Neural progenitor cell (in vitro differentiated cells): ENCODE measurements at regions not wholly inside any gene's neighbourhood (a gene's known extent, or its start where the extent isn't known, plus 50 kb on each side); places are given as distances from the start of the nearest gene placed in this dataset.

ENCODE experiments used
- DNase-seq: peaks from one replicate; pipeline ENCODE4 v3.0.0-alpha.2; 2016; ENCODE audit warnings: low spot score
- H2AFZ ChIP-seq: fragments of 200-600 bp; sonication (generic); replicated peaks from 2 replicates; pipeline ENCODE4 v1.6.1; 2016; ENCODE audit warnings: antibody characterized with exemption
- H3F3A ChIP-seq: fragments of 200-600 bp; sonication (generic); 2 replicates; pipeline ENCODE4 v1.6.1; 2016; ENCODE audit warnings: antibody characterized with exemption, low read depth
- H3K27ac ChIP-seq: fragments of 200-600 bp; sonication (generic); 2 replicates; pipeline ENCODE4 v1.5.1; 2016; ENCODE audit warnings: mild to moderate bottlenecking
- H3K27me3 ChIP-seq: fragments of 200-600 bp; sonication (generic); 2 replicates; pipeline ENCODE4 v1.6.1; 2016; ENCODE audit warnings: mild to moderate bottlenecking, moderate library complexity
- H3K36me3 ChIP-seq: fragments of 200-600 bp; sonication (generic); 2 replicates; pipeline ENCODE4 v1.5.1; 2016
- H3K4me1 ChIP-seq: fragments of 200-600 bp; sonication (generic); 2 replicates; pipeline ENCODE4 v1.6.1; 2016; ENCODE audit warnings: mixed run types
- H3K4me2 ChIP-seq: fragments of 200-600 bp; sonication (generic); 2 replicates; pipeline ENCODE4 v1.6.1; 2016
- H3K4me3 ChIP-seq: fragments of 200-600 bp; sonication (generic); 2 replicates; pipeline ENCODE4 v1.5.1; 2016
- H3K79me2 ChIP-seq: fragments of 200-600 bp; sonication (generic); 2 replicates; pipeline ENCODE4 v1.6.1; 2016; ENCODE audit warnings: low read depth
- H3K9ac ChIP-seq: fragments of 200-600 bp; sonication (generic); 2 replicates; pipeline ENCODE4 v1.6.1; 2016
- H3K9me3 ChIP-seq: fragments of 200-600 bp; sonication (generic); 2 replicates; pipeline ENCODE4 v1.5.1; 2016; ENCODE audit warnings: low read depth
- H4K20me1 ChIP-seq: fragments of 200-600 bp; sonication (generic); 2 replicates; pipeline ENCODE4 v1.6.1; 2016; ENCODE audit warnings: low read depth
- H3K27ac Mint-ChIP-seq: 3 replicates; pipeline ENCODE4 v1.8.0; 2021; ENCODE audit warnings: mixed read lengths
- H3K27me3 Mint-ChIP-seq: 2 replicates; pipeline ENCODE4 v1.8.0; 2022; ENCODE audit warnings: low read depth, mild to moderate bottlenecking, inconsistent platforms, moderate library complexity, mixed read lengths; ENCODE audit not compliant: insufficient read depth
- H3K36me3 Mint-ChIP-seq: 3 replicates; pipeline ENCODE4 v1.8.0; 2021; ENCODE audit warnings: mixed read lengths
- H3K4me1 Mint-ChIP-seq: 3 replicates; pipeline ENCODE4 v1.8.0; 2021; ENCODE audit warnings: mixed read lengths
- H3K4me3 Mint-ChIP-seq: 3 replicates; pipeline ENCODE4 v1.8.0; 2021; ENCODE audit warnings: mild to moderate bottlenecking, moderate library complexity, mixed read lengths
- H3K9me3 Mint-ChIP-seq: 3 replicates; pipeline ENCODE4 v1.8.0; 2020; ENCODE audit warnings: mixed read lengths
- CTCF ChIP-seq: fragments of 200-600 bp; sonication (generic); IDR thresholded peaks from 2 replicates; pipeline ENCODE4 v1.5.1; 2017; ENCODE audit warnings: antibody characterized with exemption, mild to moderate bottlenecking
- EZH2 ChIP-seq: fragments of 200-600 bp; sonication (generic); IDR thresholded peaks from 2 replicates; pipeline ENCODE4 v1.6.1; 2017; ENCODE audit warnings: antibody characterized with exemption, mild to moderate bottlenecking, moderate library complexity
- EZH2phosphoT487 ChIP-seq: fragments of 200-600 bp; sonication (generic); IDR thresholded peaks from 2 replicates; pipeline ENCODE4 v1.6.1; 2017; ENCODE audit warnings: antibody characterized with exemption

DNA sequence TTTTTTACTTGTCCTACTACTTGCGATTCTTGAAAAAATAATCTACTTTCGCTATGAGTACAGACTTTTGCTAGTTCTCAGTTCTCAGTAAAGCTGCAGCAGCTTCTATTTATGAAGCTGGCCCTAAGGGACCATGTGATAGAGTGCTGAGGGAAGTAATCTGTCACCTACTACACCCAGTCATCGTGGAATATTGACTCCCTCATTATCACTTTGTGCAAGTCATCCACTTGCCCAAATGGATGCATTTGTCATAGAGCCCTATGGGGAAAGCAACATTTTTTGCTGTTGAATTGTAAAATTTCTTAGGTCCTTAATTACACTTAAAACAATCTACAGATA, 1919.8 kb downstream of the SUCLG1 start:
- Mint-ChIP-seq H3K4me3 (no peak overlapping the region), H3K27me3 (no peaks in the 10 kb centered on the region), H3K4me1 (no peaks in the 10 kb centered on the region), H3K36me3 (no peaks in the 10 kb centered on the region), H3K27ac (no peak overlapping the region), H3K9me3 (no peaks in the 10 kb centered on the region)
- H3K4me3 ChIP-seq, result no peak overlapping the region
- no peak overlapping the region for H2AFZ ChIP-seq
- no peak for DNase-seq
- H3K79me2 ChIP-seq, result no peaks in the 10 kb centered on the region
- no peaks in the 10 kb centered on the region for H3K4me1 ChIP-seq
- H3K9ac ChIP-seq, result no peak overlapping the region
- no peaks in the 10 kb centered on the region for H4K20me1 ChIP-seq
- no peaks in the 10 kb centered on the region for H3K36me3 ChIP-seq
- H3K27ac ChIP-seq, result no peak overlapping the region
- H3K27me3 ChIP-seq, result no peaks in the 10 kb centered on the region
- H3K4me2 ChIP-seq, result no peak overlapping the region
- H3K9me3 ChIP-seq, result no peaks in the 10 kb centered on the region
- no peak for TF ChIP-seq EZH2phosphoT487
- H3F3A ChIP-seq, result no peaks in the 10 kb centered on the region

- no peaks in the 10 kb centered on the region for H3K27me3 Mint-ChIP-seq
- H3F3A ChIP-seq, result no peaks in the 10 kb centered on the region
- H3K4me3 ChIP-seq, result no peak overlapping the region
- H3K36me3 Mint-ChIP-seq, result no peaks in the 10 kb centered on the region
- no peak overlapping the region for H3K27ac Mint-ChIP-seq
- no peak overlapping the region for H3K4me2 ChIP-seq
- no peaks in the 10 kb centered on the region for H3K79me2 ChIP-seq
- no peaks in the 10 kb centered on the region for H3K4me1 Mint-ChIP-seq
- H3K27ac ChIP-seq, result no peak overlapping the region
- no peak for DNase-seq
- H2AFZ ChIP-seq, result no peak overlapping the region
- no peaks in the 10 kb centered on the region for H3K27me3 ChIP-seq
- no peaks in the 10 kb centered on the region for H3K36me3 ChIP-seq
- H3K9me3 ChIP-seq, result no peaks in the 10 kb centered on the region
- no peaks in the 10 kb centered on the region for H3K9me3 Mint-ChIP-seq
- H3K9ac ChIP-seq, result no peak overlapping the region
- no peaks in the 10 kb centered on the region for H4K20me1 ChIP-seq
- TF ChIP-seq EZH2phosphoT487, result no peak
- TF ChIP-seq EZH2, result no peak
- TF ChIP-seq CTCF, result no peak
- H3K4me3 Mint-ChIP-seq, result no peak overlapping the region
- no peaks in the 10 kb centered on the region for H3K4me1 ChIP-seq
These were observed 1920.3 kb downstream of the SUCLG1 start for GRCh38 chr2:82538590-82539279.

- Histone ChIP-seq H2AFZ (no peak overlapping the region), H3K4me1 (no peaks in the 10 kb centered on the region), H4K20me1 (no peaks in the 10 kb centered on the region), H3F3A (no peaks in the 10 kb centered on the region), H3K27ac (no peak overlapping the region), H3K79me2 (no peaks in the 10 kb centered on the region), H3K27me3 (no peaks in the 10 kb centered on the region), H3K4me2 (no peak overlapping the region), H3K36me3 (no peaks in the 10 kb centered on the region), H3K4me3 (no peak overlapping the region), H3K9ac (no peak overlapping the region), H3K9me3 (no peaks in the 10 kb centered on the region)
- Mint-ChIP-seq H3K27ac (no peak overlapping the region), H3K27me3 (peaks cover 3% of the 10 kb centered on the region), H3K36me3 (no peaks in the 10 kb centered on the region), H3K9me3 (no peaks in the 10 kb centered on the region), H3K4me3 (no peak overlapping the region), H3K4me1 (no peaks in the 10 kb centered on the region)
- no peak for DNase-seq
- TF ChIP-seq EZH2 (no peak), EZH2phosphoT487 (no peak), CTCF (no peak)
These were observed 1930.8 kb downstream of the SUCLG1 start for GRCh38 chr2:82528288-82528687.

DNA sequence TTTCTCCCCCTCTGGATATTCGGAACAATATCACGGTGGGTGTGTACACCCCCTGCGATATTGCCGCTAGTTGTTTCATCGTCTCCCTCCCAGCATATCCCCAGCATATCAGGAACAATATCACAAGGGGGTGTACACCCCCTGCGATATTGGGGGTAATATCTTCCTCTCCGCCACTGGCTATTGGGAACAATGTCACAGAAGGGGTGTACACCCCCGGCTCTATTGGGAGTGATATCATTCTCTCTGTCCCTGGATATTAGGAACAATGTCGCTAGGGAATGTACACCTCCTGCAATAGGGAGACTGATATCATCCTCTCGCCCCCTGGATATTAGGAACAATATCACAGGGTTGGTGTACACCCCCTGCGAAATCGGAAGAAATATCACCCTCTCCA, 1932.0 kb downstream of the SUCLG1 start:
- H3K4me3 ChIP-seq, result no peak overlapping the region
- no peaks in the 10 kb centered on the region for H4K20me1 ChIP-seq
- no peaks in the 10 kb centered on the region for H3K36me3 ChIP-seq
- H3K79me2 ChIP-seq, result no peaks in the 10 kb centered on the region
- H3K9ac ChIP-seq, result no peak overlapping the region
- Mint-ChIP-seq H3K36me3 (no peaks in the 10 kb centered on the region), H3K4me3 (no peak overlapping the region), H3K9me3 (no peaks in the 10 kb centered on the region), H3K27ac (no peak overlapping the region), H3K27me3 (peaks cover 3% of the 10 kb centered on the region), H3K4me1 (no peaks in the 10 kb centered on the region)
- no peaks in the 10 kb centered on the region for H3K9me3 ChIP-seq
- no peak for DNase-seq
- H3K4me2 ChIP-seq, result no peak overlapping the region
- H3F3A ChIP-seq, result no peaks in the 10 kb centered on the region
- TF ChIP-seq EZH2, result no peak
- no peak for TF ChIP-seq EZH2phosphoT487
- TF ChIP-seq CTCF, result no peak
- no peaks in the 10 kb centered on the region for H3K4me1 ChIP-seq
- H2AFZ ChIP-seq, result no peak overlapping the region
- no peaks in the 10 kb centered on the region for H3K27me3 ChIP-seq
- H3K27ac ChIP-seq, result no peak overlapping the region
